T-cell (primary cell): ENCODE measurements at regions not wholly inside any gene's neighbourhood (a gene's known extent, or its start where the extent isn't known, plus 50 kb on each side); places are given as distances from the start of the nearest gene placed in this dataset.
"Not testable (repeated sequence)": the region's sequence is repeated elsewhere in the genome, so short reads cannot be mapped to it uniquely, and the experiment has no call there.

Experiments used
- ATAC-seq, 4 experiments: fragments of 200-7000 bp in 3 of 4; fragments of 150-1000 bp in 1 of 4; cut with Tn5 transposase; replicated peaks in 1 of 4; 1 replicate in 3 of 4; 2 replicates in 1 of 4; pipeline ENCODE4 v1.10.0; 2021; ENCODE audit warnings: moderate library complexity in 3 of 4, mild to moderate bottlenecking in 2 of 4, moderate number of reproducible peaks in 1 of 4
- CTCF ChIA-PET, 2 donors: fragments of 300-600 bp; sonication (Branson Sonifier 250); formaldehyde crosslinking; loops; one replicate each; lab custom pipeline; 2022; ENCODE audit warnings: antibody characterized with exemption in 2 of 2; lab: Charles Lee
- POLR2A ChIA-PET, 2 donors: fragments of 300-600 bp; sonication (Branson Sonifier 250); formaldehyde crosslinking; loops; one replicate each; lab custom pipeline; 2022; ENCODE audit warnings: antibody characterized with exemption in 2 of 2; lab: Charles Lee
- DNase-seq, 35 experiments: peaks; one replicate each; pipeline versions ENCODE4 v3.0.0 to v3.0.0-alpha.2; 2013 to 2023
- H3K27ac ChIP-seq: one replicate; pipeline ENCODE4 v1.5.1; 2013; ENCODE audit warnings: low read length
- H3K27me3 ChIP-seq, 2 experiments: replicated peaks in 1 of 2; 1 replicate in 1 of 2; 2 replicates in 1 of 2; pipeline versions ENCODE4 v1.6.1 to v1.7.0; 2013; ENCODE audit warnings: low read length in 1 of 2, mixed read lengths in 1 of 2; ENCODE audit not compliant: control insufficient read depth in 2 of 2, insufficient read depth in 2 of 2; ENCODE audit errors: extremely low read depth in 1 of 2
- H3K36me3 ChIP-seq, 2 donors: 1 replicate in 1 of 2; 2 replicates in 1 of 2; pipeline versions ENCODE4 v1.6.1 to v1.7.0; 2013; ENCODE audit warnings: low read length in 1 of 2; ENCODE audit not compliant: control insufficient read depth in 2 of 2, insufficient read depth in 1 of 2; ENCODE audit errors: extremely low read depth in 1 of 2
- H3K4me1 ChIP-seq, 2 experiments: 1 replicate in 1 of 2; 2 replicates in 1 of 2; pipeline versions ENCODE4 v1.6.1 to v1.7.0; 2013; ENCODE audit warnings: low read length in 2 of 2, mixed read lengths in 1 of 2; ENCODE audit not compliant: insufficient read depth in 2 of 2, control insufficient read depth in 1 of 2; ENCODE audit errors: extremely low read depth in 1 of 2
- H3K4me3 ChIP-seq, 2 donors: 1 replicate in 1 of 2; 2 replicates in 1 of 2; pipeline versions ENCODE4 v1.5.1 to v1.7.0; 2013; ENCODE audit warnings: mild to moderate bottlenecking in 2 of 2, low read length in 1 of 2, moderate library complexity in 1 of 2; ENCODE audit not compliant: control insufficient read depth in 1 of 2; ENCODE audit errors: extremely low read depth in 1 of 2
- H3K9me3 ChIP-seq: 2 replicates; pipeline ENCODE4 v1.7.0; 2013
- H3K27ac Mint-ChIP-seq, 2 donors: one replicate each; pipeline ENCODE4 v1.8.0; 2020 to 2021; ENCODE audit warnings: mild to moderate bottlenecking in 2 of 2, mixed read lengths in 2 of 2
- H3K27me3 Mint-ChIP-seq, 2 donors: one replicate each; pipeline ENCODE4 v1.8.0; 2021 to 2022; ENCODE audit warnings: mixed read lengths in 2 of 2
- H3K36me3 Mint-ChIP-seq: one replicate; pipeline ENCODE4 v1.8.0; 2021; ENCODE audit warnings: mixed read lengths
- H3K4me1 Mint-ChIP-seq, 3 donors: one replicate each; pipeline ENCODE4 v1.8.0; 2020 to 2022; ENCODE audit warnings: mixed read lengths in 3 of 3, mild to moderate bottlenecking in 1 of 3
- H3K4me3 Mint-ChIP-seq, 3 donors: one replicate each; pipeline ENCODE4 v1.8.0; 2020 to 2022; ENCODE audit warnings: mild to moderate bottlenecking in 3 of 3, mixed read lengths in 3 of 3, moderate library complexity in 3 of 3
- H3K9me3 Mint-ChIP-seq, 3 donors: one replicate each; pipeline ENCODE4 v1.8.0; 2020 to 2022; ENCODE audit warnings: mixed read lengths in 3 of 3
- WGBS: methylation state at CpG from one replicate; pipeline ENCODE4 v1.1.5; 2013; ENCODE audit warnings: missing lambda C conversion rate; ENCODE audit not compliant: insufficient coverage; 5-methylcytosine and 5-hydroxymethylcytosine counted together

GRCh38 chr6:76584121-76584520 is 511.7 kb upstream of the IMPG1 start:
- CTCF ChIA-PET: no interaction called here
- H3K4me1 Mint-ChIP-seq: no peaks in the 10 kb centered on the region
- no peaks in the 10 kb centered on the region for H3K27me3 Mint-ChIP-seq

DNA sequence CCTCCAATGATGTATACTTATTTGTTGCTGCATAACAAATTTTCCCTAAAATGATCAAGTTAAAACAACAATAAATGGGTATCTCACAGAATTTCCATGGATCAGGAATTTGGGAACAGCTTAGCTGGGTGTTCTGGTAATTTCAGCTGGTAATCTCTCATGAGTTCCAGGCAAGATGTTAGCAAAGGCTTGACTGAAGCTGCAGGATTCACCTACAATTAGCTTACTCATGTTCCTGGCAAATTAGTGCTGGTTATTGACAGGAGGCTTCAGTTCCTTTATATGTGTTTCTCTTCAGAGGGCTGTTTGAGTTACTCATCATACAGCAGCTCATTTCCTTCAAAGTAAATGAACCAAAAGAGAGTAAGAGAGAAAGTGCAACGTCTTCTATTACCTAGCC is 506.3 kb upstream of the IMPG1 start:
- Histone ChIP-seq H3K4me3 (no peak overlapping the region), H3K27ac (no peak overlapping the region), H3K36me3 (no peaks in the 10 kb centered on the region), H3K27me3 (no peaks in the 10 kb centered on the region), H3K4me1 (no peaks in the 10 kb centered on the region), H3K9me3 (no peaks in the 10 kb centered on the region)
- peaks cover 0 to 14% (median 5%) of the 10 kb centered on the region in 3 donors for H3K9me3 Mint-ChIP-seq
- H3K4me3 Mint-ChIP-seq: no peak overlapping the region
- H3K36me3 Mint-ChIP-seq: no peaks in the 10 kb centered on the region
- H3K27ac Mint-ChIP-seq: no peak overlapping the region
- ATAC-seq (no peak), DNase-seq (no peak)
- ChIA-PET POLR2A (no interaction called here), CTCF (no interaction called here)
- no peaks in the 10 kb centered on the region for H3K4me1 Mint-ChIP-seq
- no peaks in the 10 kb centered on the region for H3K27me3 Mint-ChIP-seq
- WGBS: no CpG with 5 or more reads among the region's 1 CpG

More at GRCh38 chr6:76584121-76584520, 511.7 kb upstream of the IMPG1 start:
- Mint-ChIP-seq H3K4me3 (no peak overlapping the region), H3K9me3 (peaks cover 2 to 14% (median 4%) of the 10 kb centered on the region in 3 donors), H3K27ac (no peak overlapping the region), H3K36me3 (no peaks in the 10 kb centered on the region)
- Histone ChIP-seq H3K27me3 (no peaks in the 10 kb centered on the region), H3K4me1 (no peaks in the 10 kb centered on the region), H3K4me3 (no peak overlapping the region), H3K9me3 (no peaks in the 10 kb centered on the region), H3K27ac (no peak overlapping the region), H3K36me3 (no peaks in the 10 kb centered on the region)
- no CpG with 5 or more reads among the region's 2 CpGs for WGBS
- POLR2A ChIA-PET: no interaction called here
- no peak for DNase-seq
- ATAC-seq: no peak

- ChIA-PET CTCF (no interaction called here), POLR2A (interaction anchor here in 1 of 2 donors (0.6 kb wide), 1 partner anchor 942 kb away, joined by 3 read pairs; no protein-coding TSS in a partner anchor)
- ATAC-seq (no peak), DNase-seq (no peak)
- no CpG with 5 or more reads among the region's 4 CpGs for WGBS
- Histone ChIP-seq H3K4me3 (no peak overlapping the region), H3K27ac (no peak overlapping the region), H3K9me3 (no peaks in the 10 kb centered on the region), H3K27me3 (no peaks in the 10 kb centered on the region), H3K4me1 (no peaks in the 10 kb centered on the region), H3K36me3 (no peaks in the 10 kb centered on the region)
- Mint-ChIP-seq H3K4me3 (no peak overlapping the region), H3K27ac (no peak overlapping the region), H3K36me3 (no peaks in the 10 kb centered on the region), H3K9me3 (peaks cover 0 to 2% (median 0%) of the 10 kb centered on the region in 3 donors), H3K4me1 (no peaks in the 10 kb centered on the region), H3K27me3 (no peaks in the 10 kb centered on the region)
Measured at GRCh38 chr6:76574746-76575145, 502.3 kb upstream of the IMPG1 start.

DNA sequence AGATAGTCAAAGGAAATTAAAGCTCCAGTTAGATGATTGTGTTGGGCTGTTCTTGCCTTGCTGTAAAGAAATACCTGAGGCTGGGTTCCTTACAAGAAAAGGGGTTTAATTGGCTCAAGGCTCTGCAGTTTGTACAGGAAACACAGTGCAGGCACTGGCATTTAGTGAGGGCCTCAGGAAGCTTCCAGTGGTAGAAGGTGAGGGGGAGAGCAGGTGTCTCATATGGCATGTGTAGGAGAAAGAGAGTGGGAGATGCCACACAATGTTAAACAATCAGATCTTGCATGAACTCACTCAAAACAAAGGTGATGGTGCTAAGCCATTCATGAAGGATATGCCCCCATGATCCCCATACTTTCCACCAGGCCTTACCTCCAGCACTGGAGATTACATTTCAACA is 493.5 kb upstream of the IMPG1 start:
- H3K36me3 Mint-ChIP-seq: no peaks in the 10 kb centered on the region
- no peak overlapping the region for H3K4me3 Mint-ChIP-seq
- DNase-seq (no peak), ATAC-seq (no peak)
- no peak overlapping the region for H3K4me3 ChIP-seq
- no peak overlapping the region for H3K27ac Mint-ChIP-seq
- ChIA-PET POLR2A (no interaction called here), CTCF (no interaction called here)
- H3K27me3 ChIP-seq: no peaks in the 10 kb centered on the region
- no peaks in the 10 kb centered on the region for H3K9me3 ChIP-seq
- no peaks in the 10 kb centered on the region for H3K4me1 ChIP-seq
- H3K27ac ChIP-seq: no peak overlapping the region
- no peaks in the 10 kb centered on the region for H3K4me1 Mint-ChIP-seq
- H3K9me3 Mint-ChIP-seq: peaks cover 7 to 18% (median 9%) of the 10 kb centered on the region in 3 donors
- H3K36me3 ChIP-seq: no peaks in the 10 kb centered on the region
- H3K27me3 Mint-ChIP-seq: no peaks in the 10 kb centered on the region

- DNase-seq, H3K27me3 Mint-ChIP-seq, H3K4me1 ChIP-seq, H3K27ac Mint-ChIP-seq, POLR2A ChIA-PET, H3K4me1 Mint-ChIP-seq, H3K4me3 ChIP-seq, H3K36me3 ChIP-seq, CTCF ChIA-PET, ATAC-seq, H3K27ac ChIP-seq, H3K4me3 Mint-ChIP-seq, H3K27me3 ChIP-seq, H3K9me3 ChIP-seq, H3K36me3 Mint-ChIP-seq: not testable (repeated sequence)
- H3K9me3 Mint-ChIP-seq: peaks cover 4 to 12% (median 10%) of the 10 kb centered on the region in 3 donors
- no CpG with 5 or more reads among the region's 4 CpGs for WGBS
Measured at GRCh38 chr6:76562371-76562770, 489.9 kb upstream of the IMPG1 start.

GRCh38 chr6:76560851-76561755 is 488.6 kb upstream of the IMPG1 start:
- POLR2A ChIA-PET, DNase-seq: not testable (repeated sequence)
- no CpG with 5 or more reads among the region's 9 CpGs for WGBS

More at GRCh38 chr6:76560851-76561755, 488.6 kb upstream of the IMPG1 start:
- H3K27me3 Mint-ChIP-seq, H3K36me3 ChIP-seq, H3K4me1 ChIP-seq, H3K27me3 ChIP-seq, H3K27ac Mint-ChIP-seq, H3K9me3 ChIP-seq, H3K4me1 Mint-ChIP-seq, H3K27ac ChIP-seq, H3K4me3 Mint-ChIP-seq, ATAC-seq, H3K4me3 ChIP-seq, H3K36me3 Mint-ChIP-seq, CTCF ChIA-PET: not testable (repeated sequence)
- peaks cover 6 to 11% (median 8%) of the 10 kb centered on the region in 3 donors for H3K9me3 Mint-ChIP-seq
